ENCODE measurements at regions not wholly inside any gene's neighbourhood (a gene's known extent, or its start where the extent isn't known, plus 50 kb on each side); places are given as distances from the start of the nearest gene placed in this dataset.

- no TSS peak for BruUV-seq (replicated peaks)
- no peaks in the 10 kb centered on the region for H3K4me1 ChIP-seq (ENCODE audit: control insufficient read depth, insufficient read depth, low read length)
- no peaks in the 10 kb centered on the region for H3K27me3 ChIP-seq (ENCODE audit: control insufficient read depth, insufficient read depth, low read length)
- H3K4me3 ChIP-seq (ENCODE audit: low read depth in 2 of 2, low read length in 2 of 2), result no peak overlapping the region
- in situ Hi-C loops (cut with HindIII; ENCODE audit: low pct_unique_long_range_greater_than_20kb, low sequenced_read_pairs), result no loop called here
- POLR2A ChIA-PET, result no interaction called here
- TF ChIP-seq REST (IDR thresholded peaks at IDR 0.05; ENCODE audit: insufficient read depth in 1 of 2, low read depth in 2 of 2, low read length in 1 of 2), result no peak
- no peaks in the 10 kb centered on the region for H3K36me3 ChIP-seq (ENCODE audit: control insufficient read depth, insufficient read depth, low read length)
- DNase-seq (ENCODE audit: low read depth, low spot score) (no peak), ATAC-seq (no peak)
- intact Hi-C loops (cut with micrococcal nuclease; ENCODE audit: unreplicated experiment), result no loop called here
- CTCF ChIA-PET, result no interaction called here
- H3K9me3 ChIP-seq (ENCODE audit: control insufficient read depth, insufficient read depth, low read depth, low read length), result no peaks in the 10 kb centered on the region
- no peak overlapping the region for H3K27ac ChIP-seq (ENCODE audit: low read length)
Measured at GRCh38 chr4:183030309-183030708, 68.7 kb upstream of the WWC2 start.

GRCh38 chr4:183029365-183029764 is 69.7 kb upstream of the WWC2 start:
- ATAC-seq (no peak), DNase-seq (ENCODE audit: low read depth, low spot score) (no peak)
- no peaks in the 10 kb centered on the region for H3K27me3 ChIP-seq (ENCODE audit: control insufficient read depth, insufficient read depth, low read length)
- no TSS peak for BruUV-seq (replicated peaks)
- intact Hi-C loops (cut with micrococcal nuclease; ENCODE audit: unreplicated experiment), result no loop called here
- no peaks in the 10 kb centered on the region for H3K4me1 ChIP-seq (ENCODE audit: control insufficient read depth, insufficient read depth, low read length)
- no peak for TF ChIP-seq CTCF (IDR thresholded peaks at IDR 0.05)
- no peak for TF ChIP-seq POLR2AphosphoS5 (IDR thresholded peaks at IDR 0.05; ENCODE audit: low read depth, low read length)
- TF ChIP-seq SIN3A (IDR thresholded peaks at IDR 0.05; ENCODE audit: borderline replicate concordance, insufficient read depth, low read depth, low read length), result no peak
- no peak for TF ChIP-seq REST (IDR thresholded peaks at IDR 0.05; ENCODE audit: insufficient read depth in 1 of 2, low read depth in 2 of 2, low read length in 1 of 2)
- no peak for TF ChIP-seq TCF7L2 (IDR thresholded peaks at IDR 0.05; ENCODE audit: low read depth, low read length)
- H3K36me3 ChIP-seq (ENCODE audit: control insufficient read depth, insufficient read depth, low read length), result no peaks in the 10 kb centered on the region
- no peak overlapping the region for H3K27ac ChIP-seq (ENCODE audit: low read length)
- no peak overlapping the region for H3K4me3 ChIP-seq (ENCODE audit: low read depth in 2 of 2, low read length in 2 of 2)
- ChIA-PET POLR2A (no interaction called here), CTCF (interaction anchor here (0.6 kb wide), 1 partner anchor 34 kb away, joined by 8 read pairs; no protein-coding TSS in a partner anchor)
- H3K9me3 ChIP-seq (ENCODE audit: control insufficient read depth, insufficient read depth, low read depth, low read length), result no peaks in the 10 kb centered on the region
- in situ Hi-C loops (cut with HindIII; ENCODE audit: low pct_unique_long_range_greater_than_20kb, low sequenced_read_pairs), result no loop called here
